Lower leg skin (tissue), 3 donors: ENCODE measurements at regions not wholly inside any gene's neighbourhood (a gene's known extent, or its start where the extent isn't known, plus 50 kb on each side); places are given as distances from the start of the nearest gene placed in this dataset.
"Not testable (repeated sequence)": the region's sequence is repeated elsewhere in the genome, so short reads cannot be mapped to it uniquely, and the experiment has no call there.

Source experiments
- CTCF ChIP-seq, 3 donors: fragments of 450-650 bp; IDR thresholded peaks; one replicate each; pipeline ENCODE4 v1.5.1; 2016; ENCODE audit warnings: antibody characterized with exemption in 3 of 3, mild to moderate bottlenecking in 3 of 3, moderate library complexity in 2 of 3
- POLR2A ChIP-seq, 2 donors: fragments of 450-650 bp; IDR thresholded peaks; one replicate each; pipeline ENCODE4 v1.6.1; 2016 to 2017; ENCODE audit warnings: antibody characterized with exemption in 2 of 2, mild to moderate bottlenecking in 1 of 2, moderate library complexity in 1 of 2

- TF ChIP-seq CTCF, POLR2A (IDR thresholded peaks at IDR 0.05): not testable (repeated sequence)
Measured at GRCh38 chr21:9743566-9743965, 777.8 kb upstream of the TPTE start.
